Loucy (cell line): ENCODE measurements at regions not wholly inside any gene's neighbourhood (a gene's known extent, or its start where the extent isn't known, plus 50 kb on each side); places are given as distances from the start of the nearest gene placed in this dataset.
"Not testable (repeated sequence)": the region's sequence is repeated elsewhere in the genome, so short reads cannot be mapped to it uniquely, and the experiment has no call there.

Source experiments
- H2AFZ ChIP-seq: fragments of 200-600 bp; sonication (generic); 2 replicates; pipeline ENCODE4 v1.6.0; 2016; ENCODE audit warnings: antibody characterized with exemption, mild to moderate bottlenecking, low read length, moderate library complexity
- H3F3A ChIP-seq: fragments of 200-600 bp; 2 replicates; pipeline ENCODE4 v1.6.0; 2016; ENCODE audit warnings: antibody characterized with exemption, low read depth, mild to moderate bottlenecking
- H3K27me3 ChIP-seq: fragments of 200-600 bp; sonication (generic); 2 replicates; pipeline ENCODE4 v1.6.1; 2014; ENCODE audit warnings: low read length, mild to moderate bottlenecking; ENCODE audit not compliant: insufficient read depth, poor library complexity, severe bottlenecking
- H3K36me3 ChIP-seq: fragments of 200-600 bp; sonication (generic); 2 replicates; pipeline ENCODE4 v1.6.1; 2016; ENCODE audit warnings: low read length; ENCODE audit not compliant: insufficient read depth
- H3K4me1 ChIP-seq: fragments of 200-600 bp; sonication (generic); 2 replicates; pipeline ENCODE4 v1.5.1; 2014; ENCODE audit warnings: low read length, mild to moderate bottlenecking; ENCODE audit not compliant: insufficient read depth, poor library complexity, severe bottlenecking
- H3K4me2 ChIP-seq: fragments of 200-600 bp; sonication (generic); 2 replicates; pipeline ENCODE4 v1.6.0; 2014; ENCODE audit warnings: antibody characterized with exemption, low read length, low read depth, mild to moderate bottlenecking; ENCODE audit not compliant: poor library complexity, severe bottlenecking
- H3K4me3 ChIP-seq: fragments of 200-600 bp; sonication (generic); 2 replicates; pipeline ENCODE4 v1.5.1; 2014; ENCODE audit warnings: low read length, mild to moderate bottlenecking, mixed read lengths; ENCODE audit not compliant: poor library complexity, severe bottlenecking
- H3K79me2 ChIP-seq: fragments of 200-600 bp; sonication (generic); 2 replicates; pipeline ENCODE4 v1.6.1; 2014; ENCODE audit warnings: low read length; ENCODE audit not compliant: insufficient read depth
- H3K9ac ChIP-seq: fragments of 200-600 bp; sonication (generic); 2 replicates; pipeline ENCODE4 v1.6.0; 2014; ENCODE audit warnings: mild to moderate bottlenecking, low read depth, low read length, moderate library complexity; ENCODE audit not compliant: poor library complexity, severe bottlenecking
- H3K9me2 ChIP-seq: fragments of 200-600 bp; sonication (generic); replicated peaks from 2 replicates; pipeline ENCODE4 v1.6.1; 2016; ENCODE audit warnings: low read depth, low read length, mixed read lengths
- H3K9me3 ChIP-seq: fragments of 200-600 bp; sonication (generic); 2 replicates; pipeline ENCODE4 v1.6.1; 2014; ENCODE audit warnings: mild to moderate bottlenecking, antibody characterized with exemption, low read length, low read depth; ENCODE audit not compliant: insufficient read depth
- H4K20me1 ChIP-seq: fragments of 200-600 bp; sonication (generic); 2 replicates; pipeline ENCODE4 v1.6.0; 2014; ENCODE audit warnings: antibody characterized with exemption, low read length, mild to moderate bottlenecking; ENCODE audit not compliant: insufficient read depth, poor library complexity, severe bottlenecking

GRCh38 chr15:22303112-22303511, 155.6 kb upstream of the GOLGA6L22 start:
- not testable (repeated sequence) for H3K9me2 ChIP-seq, H4K20me1 ChIP-seq, H3K4me3 ChIP-seq, H3K9ac ChIP-seq, H3K4me2 ChIP-seq, H3K36me3 ChIP-seq, H3K9me3 ChIP-seq, H2AFZ ChIP-seq, H3K4me1 ChIP-seq, H3K79me2 ChIP-seq, H3F3A ChIP-seq, H3K27me3 ChIP-seq
